ENCODE measurements at regions not wholly inside any gene's neighbourhood (a gene's known extent, or its start where the extent isn't known, plus 50 kb on each side); places are given as distances from the start of the nearest gene placed in this dataset.

DNA sequence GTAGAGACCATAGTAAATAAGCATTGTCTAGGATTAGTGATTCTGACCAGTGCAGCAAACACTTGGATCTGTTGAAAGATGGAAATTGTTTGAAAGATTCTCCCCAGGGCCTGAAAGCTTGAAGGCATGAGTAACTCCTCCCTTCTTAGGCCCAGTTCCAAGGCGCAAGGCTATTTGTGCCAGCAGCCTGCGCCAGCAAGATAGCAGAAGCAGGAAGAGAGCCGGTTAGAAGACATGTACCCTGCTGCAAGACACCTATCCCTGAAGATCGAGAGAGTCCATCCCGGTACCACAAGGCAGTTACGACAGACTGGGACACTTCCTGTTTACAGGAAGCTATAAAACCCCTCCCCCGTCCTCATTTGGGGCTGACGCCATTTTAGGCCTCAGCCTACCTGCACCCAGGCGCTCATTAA lies 72.4 kb upstream of the JADE1 start:
- Histone ChIP-seq H3K4me2 (ENCODE audit: low read length) (no peak overlapping the region), H3K79me2 (ENCODE audit: insufficient read depth, low read length) (no peaks in the 10 kb centered on the region), H3K4me1 (ENCODE audit: insufficient read depth, low read length, severe bottlenecking) (no peaks in the 10 kb centered on the region), H3K9ac (ENCODE audit: low read length) (no peak overlapping the region), H2AFZ (ENCODE audit: low read length) (peak overlapping the region; percentile 88), H3K27ac (ENCODE audit: low read depth, low read length, poor library complexity, severe bottlenecking) (no peak overlapping the region), H3K9me3 (ENCODE audit: low read length) (no peaks in the 10 kb centered on the region), H3K9me2 (ENCODE audit: low read depth, low read length) (no peaks in the 10 kb centered on the region), H3K4me3 (ENCODE audit: low read depth, low read length, poor library complexity, severe bottlenecking) (no peak overlapping the region), H3F3A (ENCODE audit: insufficient read depth, low read length) (no peaks in the 10 kb centered on the region), H3K36me3 (ENCODE audit: insufficient read depth, low read length) (no peaks in the 10 kb centered on the region), H4K20me1 (ENCODE audit: insufficient read depth, low read length) (no peaks in the 10 kb centered on the region), H3K27me3 (ENCODE audit: insufficient read depth, low read length) (no peaks in the 10 kb centered on the region)
- TF ChIP-seq EZH2 (IDR thresholded peaks at IDR 0.05; ENCODE audit: borderline replicate concordance, low read length): no peak
- TF ChIP-seq, protein P1, sequence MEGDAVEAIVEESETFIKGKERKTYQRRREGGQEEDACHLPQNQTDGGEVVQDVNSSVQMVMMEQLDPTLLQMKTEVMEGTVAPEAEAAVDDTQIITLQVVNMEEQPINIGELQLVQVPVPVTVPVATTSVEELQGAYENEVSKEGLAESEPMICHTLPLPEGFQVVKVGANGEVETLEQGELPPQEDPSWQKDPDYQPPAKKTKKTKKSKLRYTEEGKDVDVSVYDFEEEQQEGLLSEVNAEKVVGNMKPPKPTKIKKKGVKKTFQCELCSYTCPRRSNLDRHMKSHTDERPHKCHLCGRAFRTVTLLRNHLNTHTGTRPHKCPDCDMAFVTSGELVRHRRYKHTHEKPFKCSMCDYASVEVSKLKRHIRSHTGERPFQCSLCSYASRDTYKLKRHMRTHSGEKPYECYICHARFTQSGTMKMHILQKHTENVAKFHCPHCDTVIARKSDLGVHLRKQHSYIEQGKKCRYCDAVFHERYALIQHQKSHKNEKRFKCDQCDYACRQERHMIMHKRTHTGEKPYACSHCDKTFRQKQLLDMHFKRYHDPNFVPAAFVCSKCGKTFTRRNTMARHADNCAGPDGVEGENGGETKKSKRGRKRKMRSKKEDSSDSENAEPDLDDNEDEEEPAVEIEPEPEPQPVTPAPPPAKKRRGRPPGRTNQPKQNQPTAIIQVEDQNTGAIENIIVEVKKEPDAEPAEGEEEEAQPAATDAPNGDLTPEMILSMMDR (IDR thresholded peaks at IDR 0.05; ENCODE audit: low read length): no peak

DNA sequence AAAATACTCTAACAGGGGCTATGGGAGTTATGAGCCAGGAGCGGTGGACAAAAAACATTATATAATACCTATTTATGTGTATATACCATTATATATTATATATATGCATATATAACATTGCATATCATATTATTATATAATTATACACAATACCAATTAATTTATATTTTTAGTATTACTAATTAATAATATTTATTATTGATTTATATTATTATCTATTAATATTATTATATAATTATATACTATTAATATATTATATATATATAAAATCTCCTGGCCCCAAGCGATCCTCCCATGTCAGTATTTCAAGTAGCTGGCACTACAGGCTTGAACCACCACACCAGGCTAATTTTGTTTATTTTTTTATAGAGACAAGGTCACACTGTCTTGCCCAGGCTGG lies 73.8 kb upstream of the JADE1 start:
- no peak overlapping the region for H3K4me2 ChIP-seq (ENCODE audit: low read length)
- no peaks in the 10 kb centered on the region for H3K9me3 ChIP-seq (ENCODE audit: low read length)
- H2AFZ ChIP-seq (ENCODE audit: low read length): no peak overlapping the region
- H3K27ac ChIP-seq (ENCODE audit: low read depth, low read length, poor library complexity, severe bottlenecking): no peak overlapping the region
- H3K27me3 ChIP-seq (ENCODE audit: insufficient read depth, low read length): no peaks in the 10 kb centered on the region
- H3F3A ChIP-seq (ENCODE audit: insufficient read depth, low read length): no peaks in the 10 kb centered on the region
- no peak for TF ChIP-seq EZH2 (IDR thresholded peaks at IDR 0.05; ENCODE audit: borderline replicate concordance, low read length)
- TF ChIP-seq, protein P1 (IDR thresholded peaks at IDR 0.05; ENCODE audit: low read length): no peak
- H4K20me1 ChIP-seq (ENCODE audit: insufficient read depth, low read length): no peaks in the 10 kb centered on the region
- no peaks in the 10 kb centered on the region for H3K4me1 ChIP-seq (ENCODE audit: insufficient read depth, low read length, severe bottlenecking)
- H3K9ac ChIP-seq (ENCODE audit: low read length): no peak overlapping the region
- H3K4me3 ChIP-seq (ENCODE audit: low read depth, low read length, poor library complexity, severe bottlenecking): no peak overlapping the region
- no peaks in the 10 kb centered on the region for H3K79me2 ChIP-seq (ENCODE audit: insufficient read depth, low read length)
- no peaks in the 10 kb centered on the region for H3K9me2 ChIP-seq (ENCODE audit: low read depth, low read length)
- H3K36me3 ChIP-seq (ENCODE audit: insufficient read depth, low read length): no peaks in the 10 kb centered on the region

DNA sequence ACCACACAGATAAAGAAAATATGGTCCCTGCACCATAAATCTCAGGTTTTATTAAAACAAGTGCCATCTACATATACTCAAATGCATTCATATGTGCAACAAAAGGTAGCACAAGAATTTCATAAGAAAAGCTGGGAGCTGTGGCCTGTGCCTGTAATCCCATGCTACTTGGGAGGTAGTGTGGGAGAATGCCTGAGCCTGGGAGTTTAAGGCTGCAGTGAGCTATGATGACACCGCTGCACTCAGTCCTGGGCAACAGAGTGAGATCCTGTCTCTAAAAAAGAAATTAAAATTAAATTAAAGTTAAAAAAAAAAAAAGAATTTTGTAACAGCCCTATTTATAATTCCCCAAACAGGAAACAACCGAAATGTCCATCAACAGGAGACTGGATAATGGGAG lies 81.3 kb upstream of the JADE1 start:
- no peaks in the 10 kb centered on the region for H3K9me2 ChIP-seq (ENCODE audit: low read depth, low read length)
- no peak overlapping the region for H3K4me2 ChIP-seq (ENCODE audit: low read length)
- no peaks in the 10 kb centered on the region for H3K9me3 ChIP-seq (ENCODE audit: low read length)
- no peak overlapping the region for H3K9ac ChIP-seq (ENCODE audit: low read length)
- no peak overlapping the region for H3K4me3 ChIP-seq (ENCODE audit: low read depth, low read length, poor library complexity, severe bottlenecking)
- H3K4me1 ChIP-seq (ENCODE audit: insufficient read depth, low read length, severe bottlenecking): no peaks in the 10 kb centered on the region
- no peaks in the 10 kb centered on the region for H3K27me3 ChIP-seq (ENCODE audit: insufficient read depth, low read length)
- no peaks in the 10 kb centered on the region for H3K36me3 ChIP-seq (ENCODE audit: insufficient read depth, low read length)
- no peak overlapping the region for H2AFZ ChIP-seq (ENCODE audit: low read length)
- H3K27ac ChIP-seq (ENCODE audit: low read depth, low read length, poor library complexity, severe bottlenecking): no peak overlapping the region
- no peaks in the 10 kb centered on the region for H3K79me2 ChIP-seq (ENCODE audit: insufficient read depth, low read length)
- no peaks in the 10 kb centered on the region for H3F3A ChIP-seq (ENCODE audit: insufficient read depth, low read length)
- TF ChIP-seq EZH2 (IDR thresholded peaks at IDR 0.05; ENCODE audit: borderline replicate concordance, low read length): no peak
- TF ChIP-seq, protein P1 (IDR thresholded peaks at IDR 0.05; ENCODE audit: low read length): no peak
- H4K20me1 ChIP-seq (ENCODE audit: insufficient read depth, low read length): no peaks in the 10 kb centered on the region
